Left renal cortex interstitium (tissue), 4 donors: ENCODE measurements at regions not wholly inside any gene's neighbourhood (a gene's known extent, or its start where the extent isn't known, plus 50 kb on each side); places are given as distances from the start of the nearest gene placed in this dataset.
"Not testable (repeated sequence)": the region's sequence is repeated elsewhere in the genome, so short reads cannot be mapped to it uniquely, and the experiment has no call there.

Experiments used
- DNase-seq, 4 donors: peaks; one replicate each; pipeline ENCODE4 v3.0.0-alpha.2; 2013; ENCODE audit warnings: low read depth in 4 of 4, low spot score in 2 of 4, missing footprints in 1 of 4

GRCh38 chr3:64393193-64393592 lies 167.9 kb upstream of the PRICKLE2 start:
- no peak for DNase-seq

GRCh38 chr3:64392001-64392400 lies 166.7 kb upstream of the PRICKLE2 start:
- DNase-seq = no peak

GRCh38 chr3:64390893-64391292 lies 165.6 kb upstream of the PRICKLE2 start:
- no peak for DNase-seq

GRCh38 chr3:64388886-64389285 lies 163.6 kb upstream of the PRICKLE2 start:
- no peak for DNase-seq

GRCh38 chr3:64387688-64388087 lies 162.4 kb upstream of the PRICKLE2 start:
- DNase-seq = no peak

GRCh38 chr3:64385277-64385676 lies 160.0 kb upstream of the PRICKLE2 start:
- DNase-seq = no peak

- DNase-seq = no peak
Measured at GRCh38 chr3:64384561-64384960, 159.3 kb upstream of the PRICKLE2 start.

- DNase-seq = no peak
Measured at GRCh38 chr3:64382153-64382552, 156.9 kb upstream of the PRICKLE2 start.

GRCh38 chr3:64381367-64381766 lies 156.1 kb upstream of the PRICKLE2 start:
- no peak for DNase-seq

GRCh38 chr3:64380546-64380945 lies 155.3 kb upstream of the PRICKLE2 start:
- no peak for DNase-seq

GRCh38 chr3:64379221-64379620 lies 154.0 kb upstream of the PRICKLE2 start:
- no peak for DNase-seq

- DNase-seq = no peak
Measured at GRCh38 chr3:64377942-64378341, 152.7 kb upstream of the PRICKLE2 start.

- no peak for DNase-seq
Measured at GRCh38 chr3:64375737-64376136, 150.5 kb upstream of the PRICKLE2 start.

- DNase-seq = no peak
Measured at GRCh38 chr3:64369390-64369789, 144.1 kb upstream of the PRICKLE2 start.

GRCh38 chr3:64368257-64369020 lies 143.2 kb upstream of the PRICKLE2 start:
- no peak for DNase-seq

GRCh38 chr3:64365877-64366276 lies 140.6 kb upstream of the PRICKLE2 start:
- no peak for DNase-seq

GRCh38 chr3:64363842-64364241 lies 138.6 kb upstream of the PRICKLE2 start:
- no peak for DNase-seq

- DNase-seq = no peak
Measured at GRCh38 chr3:64361962-64362735, 136.9 kb upstream of the PRICKLE2 start.

- DNase-seq = not testable (repeated sequence)
Measured at GRCh38 chr3:64361036-64361435, 135.8 kb upstream of the PRICKLE2 start.

- no peak for DNase-seq
Measured at GRCh38 chr3:64360280-64360679, 135.0 kb upstream of the PRICKLE2 start.

- no peak for DNase-seq
Measured at GRCh38 chr3:64359735-64360134, 134.5 kb upstream of the PRICKLE2 start.

- DNase-seq = no peak
Measured at GRCh38 chr3:64358853-64359252, 133.6 kb upstream of the PRICKLE2 start.
